ENCODE measurements at regions not wholly inside any gene's neighbourhood (a gene's known extent, or its start where the extent isn't known, plus 50 kb on each side); places are given as distances from the start of the nearest gene placed in this dataset.
"Not testable (repeated sequence)": the region's sequence is repeated elsewhere in the genome, so short reads cannot be mapped to it uniquely, and the experiment has no call there.

DNA sequence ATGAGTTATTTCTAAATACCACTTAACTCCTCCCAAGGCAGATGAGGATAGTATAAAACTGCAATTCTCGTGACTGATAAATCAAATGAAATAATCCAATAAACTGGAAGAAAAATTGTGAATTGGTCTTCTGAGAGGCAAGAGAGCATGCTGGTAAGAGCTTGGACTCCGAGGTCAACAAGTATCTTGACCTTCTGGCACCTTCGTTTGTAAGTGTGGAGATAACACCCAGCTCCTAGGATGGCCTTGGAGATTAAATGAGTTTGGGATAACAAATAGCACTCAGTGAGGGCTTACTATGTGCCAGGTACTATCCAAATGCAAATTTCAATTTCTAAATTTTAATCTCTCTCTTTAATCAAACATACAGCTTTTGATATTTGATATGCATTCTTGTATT, 866.3 kb upstream of the WWC1 start:
- DNase-seq = no peak

DNA sequence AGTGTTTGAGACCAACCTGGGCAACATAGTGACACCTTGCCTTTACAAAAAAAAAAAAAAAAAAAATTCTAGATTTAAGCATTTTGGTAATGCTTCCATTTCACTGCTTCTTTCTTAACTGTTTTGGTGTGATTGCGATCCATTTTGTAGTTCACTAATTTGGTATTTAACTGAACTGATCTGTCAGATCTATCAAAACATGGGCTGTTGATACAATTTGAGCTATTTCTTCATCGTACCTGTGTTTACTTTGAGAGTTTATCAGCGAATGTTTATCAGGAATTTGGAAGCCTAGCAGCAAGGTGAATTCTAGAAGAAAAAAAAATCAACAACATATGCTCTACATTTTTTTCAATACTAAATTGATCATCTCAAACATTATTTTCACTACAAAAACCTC, 864.9 kb upstream of the WWC1 start:
- no peak for DNase-seq

GRCh38 chr5:167427641-167428040, 863.8 kb upstream of the WWC1 start:
- DNase-seq = not testable (repeated sequence)

DNA sequence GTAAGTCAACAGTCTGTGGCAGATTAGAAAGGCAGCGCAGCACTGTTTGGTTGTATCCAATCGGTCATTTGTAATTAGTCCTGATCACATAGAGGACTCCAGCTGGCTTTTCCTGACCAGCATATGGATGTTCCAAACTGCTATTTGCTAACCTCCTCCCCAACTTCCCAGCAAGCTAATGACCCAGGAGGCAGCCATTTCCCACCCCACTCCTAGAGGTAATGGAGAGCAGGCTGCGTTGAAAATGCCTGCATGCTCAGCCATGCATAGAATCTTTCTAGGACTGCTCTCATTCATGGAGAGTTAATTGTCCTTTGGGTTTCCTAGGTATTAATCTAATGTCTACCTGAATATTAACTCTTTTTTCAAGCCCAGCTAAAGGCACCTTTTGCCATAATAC, 850.6 kb upstream of the WWC1 start:
- DNase-seq = no peak

GRCh38 chr5:167442922-167443321, 848.5 kb upstream of the WWC1 start:
- DNase-seq = no peak

- no peak for DNase-seq
These were observed 843.7 kb upstream of the WWC1 start for GRCh38 chr5:167447466-167448375.

- DNase-seq = no peak
These were observed 843.1 kb upstream of the WWC1 start for GRCh38 chr5:167448376-167448775.

GRCh38 chr5:167451076-167451475, 840.4 kb upstream of the WWC1 start:
- DNase-seq = no peak

- DNase-seq = no peak
These were observed 839.3 kb upstream of the WWC1 start for GRCh38 chr5:167452136-167452535.

GRCh38 chr5:167453246-167454030, 838.0 kb upstream of the WWC1 start:
- no peak for DNase-seq

- DNase-seq = no peak
These were observed 833.0 kb upstream of the WWC1 start for GRCh38 chr5:167458412-167458811.

- DNase-seq = no peak
These were observed 830.9 kb upstream of the WWC1 start for GRCh38 chr5:167460449-167461020.

DNA sequence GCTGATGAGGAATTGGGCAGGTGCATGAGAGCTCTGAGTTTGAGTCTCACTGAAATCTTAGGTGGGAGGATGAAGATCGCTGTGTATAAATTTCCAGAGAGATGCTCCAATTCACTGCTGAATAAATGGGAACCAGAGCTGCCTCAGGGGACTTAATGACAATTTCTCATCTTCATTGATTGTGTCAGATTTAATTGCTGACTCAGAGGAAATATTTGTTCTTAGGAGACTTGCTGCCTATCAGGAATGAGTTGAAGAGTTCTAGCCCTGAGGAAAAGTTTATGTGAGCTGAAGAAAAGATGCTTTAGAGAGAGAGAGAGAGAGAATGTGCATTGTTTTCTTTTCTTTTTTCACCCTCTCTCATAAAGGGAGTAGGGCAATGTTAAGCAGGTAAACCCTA, 827.5 kb upstream of the WWC1 start:
- DNase-seq = no peak

- no peak for DNase-seq
These were observed 824.5 kb upstream of the WWC1 start for GRCh38 chr5:167466992-167467391.

GRCh38 chr5:167472566-167473108, 818.8 kb upstream of the WWC1 start:
- DNase-seq = no peak

GRCh38 chr5:167478188-167478587, 813.3 kb upstream of the WWC1 start:
- no peak for DNase-seq

GRCh38 chr5:167479779-167480178, 811.7 kb upstream of the WWC1 start:
- no peak for DNase-seq

GRCh38 chr5:167481345-167481744, 810.1 kb upstream of the WWC1 start:
- no peak for DNase-seq

DNA sequence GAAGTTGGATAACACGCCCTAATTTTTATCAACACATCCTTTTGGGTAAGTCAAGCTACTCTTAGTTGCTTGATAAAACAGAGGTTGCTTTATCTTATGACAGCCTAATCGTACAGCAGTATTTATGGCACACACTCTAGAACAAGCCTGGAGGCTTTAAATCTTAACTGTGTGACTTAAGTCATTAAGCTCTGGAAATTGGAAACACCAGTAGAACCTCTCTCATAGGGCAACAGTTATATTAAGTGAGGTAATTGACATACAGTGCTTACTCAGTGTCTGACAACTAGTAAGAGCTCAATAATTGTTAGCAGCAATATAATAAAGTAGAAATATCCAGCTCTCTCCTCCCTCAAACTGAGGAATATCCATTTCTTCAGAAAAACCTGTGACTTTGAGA, 808.9 kb upstream of the WWC1 start:
- DNase-seq = no peak

DNA sequence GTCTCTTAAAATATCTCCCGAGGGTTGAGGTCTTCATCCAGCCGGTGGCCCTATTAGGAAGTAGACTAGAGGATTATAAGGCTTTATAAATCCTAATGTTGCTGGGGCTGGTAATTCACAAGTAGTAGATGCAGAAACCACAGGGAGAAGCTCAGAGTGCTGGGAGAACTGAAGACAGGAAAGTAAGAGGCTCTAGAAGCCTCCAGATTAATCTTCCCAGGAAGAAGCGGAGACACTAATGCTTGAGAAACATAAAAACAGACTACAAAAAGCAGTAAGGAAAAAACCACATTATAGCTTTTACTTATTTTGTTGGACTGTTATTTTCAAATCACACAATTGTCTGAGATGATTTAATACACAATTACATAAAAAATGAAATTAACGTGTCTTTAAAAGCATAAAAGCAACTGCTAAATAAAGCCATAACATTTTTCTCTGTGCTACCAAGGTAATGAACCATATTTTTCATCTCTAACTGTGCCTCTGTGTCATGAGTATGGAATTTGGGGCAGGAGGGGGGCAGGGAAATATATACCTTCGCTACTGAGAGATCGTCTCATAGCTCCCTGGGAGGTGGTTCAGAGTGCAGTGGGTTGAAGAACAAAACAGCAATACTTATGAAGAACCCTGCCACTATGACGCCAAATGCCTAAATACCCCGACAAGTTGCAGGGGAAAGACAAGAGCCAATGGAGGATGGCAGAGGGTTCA, 806.2 kb upstream of the WWC1 start:
- DNase-seq = no peak

GRCh38 chr5:167488371-167488770, 803.1 kb upstream of the WWC1 start:
- DNase-seq = no peak

DNA sequence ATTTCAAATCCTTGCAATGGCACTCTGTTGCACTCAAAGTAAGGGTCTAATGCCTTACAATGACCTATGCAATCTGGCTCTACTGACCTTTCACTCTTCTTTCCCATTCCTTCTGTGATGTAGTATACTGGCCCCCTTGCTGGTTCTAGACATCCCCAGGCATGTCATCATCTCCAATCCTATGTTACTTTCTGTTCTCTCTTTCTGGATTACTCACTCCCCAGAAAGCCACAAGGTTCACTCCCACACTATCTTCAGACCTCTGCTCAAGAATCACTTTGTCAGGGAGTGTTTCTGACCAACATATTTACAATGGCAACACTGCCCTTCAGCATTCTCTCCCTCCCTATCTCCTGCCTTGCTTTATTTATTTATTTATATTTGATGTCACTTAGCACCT, 802.2 kb upstream of the WWC1 start:
- DNase-seq = no peak

Data from T-helper 9 cell (primary cell).